GM12878 (cell line): ENCODE measurements at regions not wholly inside any gene's neighbourhood (a gene's known extent, or its start where the extent isn't known, plus 50 kb on each side); places are given as distances from the start of the nearest gene placed in this dataset.
A peak's percentile ranks its signal among the peaks of the same experiment; 100 is the strongest.

Experiments
- ATAC-seq: fragments of 200-7000 bp; cut with Tn5 transposase; 3 replicates; pipeline ENCODE4 v1.9.1; 2020; ENCODE audit warnings: mild to moderate bottlenecking, moderate library complexity
- BruUV-seq: library from RNA; stranded (reverse); fragments of 400-500 nt; replicated peaks from 2 replicates; lab custom pipeline; 2021; lab: Mats Ljungman, UMichigan
- CTCF ChIA-PET: fragments of 300-600 bp; sonication (Branson Sonifier 250); formaldehyde crosslinking; extraction: SDS; loops from one replicate; lab custom pipeline; 2021; ENCODE audit warnings: inconsistent platforms; lab: Yijun Ruan, JAX
- POLR2A ChIA-PET: fragments of 350-600 bp; formaldehyde crosslinking; extraction: SDS; loops from one replicate; lab custom pipeline; 2021; ENCODE audit warnings: inconsistent platforms; lab: Charles Lee
- RAD21 ChIA-PET: fragments of 300-600 bp; sonication (Branson Sonifier 250); formaldehyde crosslinking; loops from one replicate; lab custom pipeline; 2023; ENCODE audit warnings: antibody characterized with exemption; ENCODE audit not compliant: unreplicated experiment; lab: Charles Lee
- SMC1A ChIA-PET: fragments of 300-600 bp; sonication (Branson Sonifier 250); formaldehyde crosslinking; loops from one replicate; lab custom pipeline; 2023; ENCODE audit not compliant: unreplicated experiment, uncharacterized antibody; lab: Charles Lee
- DNase-seq: peaks from one replicate; pipeline ENCODE4 v3.0.0-alpha.2; 2011; ENCODE audit warnings: low read depth, low spot score
- FAIRE-seq: peaks from 3 replicates; lab custom pipeline; 2011; peaks lifted over from hg19 to GRCh38; lab: Jason Lieb, UNC
- H2AFZ ChIP-seq: 2 replicates; pipeline ENCODE4 v1.6.0; 2011; ENCODE audit warnings: low read depth, low read length, control low read depth; ENCODE audit not compliant: control insufficient read depth
- H3K27ac ChIP-seq: 2 replicates; pipeline ENCODE4 v1.5.1; 2011; ENCODE audit warnings: control low read depth; ENCODE audit not compliant: control insufficient read depth, insufficient read depth
- H3K27me3 ChIP-seq, 2 experiments: replicated peaks in 1 of 2; 2 replicates each; pipeline versions ENCODE4 v1.6.0 to v1.6.1; 2011; ENCODE audit warnings: low read length in 1 of 2; ENCODE audit not compliant: control insufficient read depth in 2 of 2, insufficient read depth in 2 of 2
- H3K36me3 ChIP-seq, 2 experiments: 2 replicates each; pipeline ENCODE4 v1.5.1; 2011; ENCODE audit warnings: low read length in 1 of 2; ENCODE audit not compliant: control insufficient read depth in 2 of 2, insufficient read depth in 2 of 2
- H3K4me1 ChIP-seq: 2 replicates; pipeline ENCODE4 v1.6.1; 2011; ENCODE audit warnings: mild to moderate bottlenecking, low read length, moderate library complexity, mixed read lengths; ENCODE audit not compliant: control insufficient read depth, insufficient read depth
- H3K4me2 ChIP-seq: 2 replicates; pipeline ENCODE4 v1.6.0; 2011; ENCODE audit warnings: control low read depth; ENCODE audit not compliant: control insufficient read depth, insufficient read depth
- H3K4me3 ChIP-seq: fragments of 200-600 bp; sonication (generic); 2 replicates; pipeline ENCODE4 v1.5.1; 2016
- H3K79me2 ChIP-seq: 2 replicates; pipeline ENCODE4 v1.6.0; 2011; ENCODE audit warnings: low read length; ENCODE audit not compliant: control insufficient read depth, insufficient read depth
- H3K9ac ChIP-seq: 2 replicates; pipeline ENCODE4 v1.8.0; 2011; ENCODE audit warnings: low read length, control low read depth, mixed read lengths; ENCODE audit not compliant: control insufficient read depth, insufficient read depth
- H3K9me3 ChIP-seq: replicated peaks from 3 replicates; pipeline ENCODE4 v1.5.1; 2011; ENCODE audit warnings: mild to moderate bottlenecking, low read length; ENCODE audit not compliant: control insufficient read depth, insufficient read depth
- H4K20me1 ChIP-seq: 2 replicates; pipeline ENCODE4 v1.6.0; 2011; ENCODE audit not compliant: control insufficient read depth, insufficient read depth
- BRCA1 ChIP-seq: IDR thresholded peaks from 2 replicates; pipeline ENCODE4 v1.6.1; 2011; ENCODE audit warnings: low read depth, low read length, improper control_type of control experiment
- CBX5 ChIP-seq: sonication (generic); IDR thresholded peaks from 2 replicates; pipeline ENCODE4 v1.6.1; 2016; ENCODE audit warnings: low read depth, moderate library complexity, mild to moderate bottlenecking, inconsistent platforms
- CHD2 ChIP-seq: IDR thresholded peaks from 2 replicates; pipeline ENCODE4 v1.6.1; 2011; ENCODE audit warnings: low read depth, low read length, improper control_type of control experiment, borderline replicate concordance
- HDGF ChIP-seq: fragments of 450-650 bp; IDR thresholded peaks from 2 replicates; pipeline ENCODE4 v1.6.1; 2016; ENCODE audit warnings: antibody characterized with exemption
- PML ChIP-seq: IDR thresholded peaks from 2 replicates; pipeline ENCODE4 v1.6.1; 2012; ENCODE audit warnings: low read length, inconsistent platforms
- SMAD1 ChIP-seq: fragments of 450-650 bp; IDR thresholded peaks from 2 replicates; pipeline ENCODE4 v1.6.1; 2018; ENCODE audit warnings: mild to moderate bottlenecking, low read depth; ENCODE audit not compliant: partially characterized antibody
- TCF7 ChIP-seq: IDR thresholded peaks from 2 replicates; pipeline ENCODE4 v1.6.1; 2014; ENCODE audit warnings: antibody characterized with exemption, borderline replicate concordance
- ZBED1 ChIP-seq: IDR thresholded peaks from 2 replicates; pipeline ENCODE4 v1.6.1; 2016; ENCODE audit warnings: borderline replicate concordance
- ZNF24 ChIP-seq: fragments of 450-650 bp; IDR thresholded peaks from 2 replicates; pipeline ENCODE4 v1.6.1; 2017; ENCODE audit warnings: antibody characterized with exemption, mild to moderate bottlenecking
- WGBS: methylation state at CpG from one replicate; pipeline ENCODE4 v1.1.6; 2016; ENCODE audit warnings: low lambda C conversion rate; ENCODE audit not compliant: insufficient replicate concordance, insufficient coverage; ENCODE audit errors: missing lambda C conversion rate; 5-methylcytosine and 5-hydroxymethylcytosine counted together
- in situ Hi-C: fragments of 300-500 bp; cut with MboI; formaldehyde crosslinking; loops from 9 replicates; pipeline ENCODE4 v1.14.3; 2018; ENCODE audit warnings: mixed read lengths
- intact Hi-C: fragments of 100-400 bp; cut with micrococcal nuclease; formaldehyde crosslinking; loops from one replicate; pipeline ENCODE4 v1.14.2; 2022; ENCODE audit not compliant: unreplicated experiment
- TF ChIP-seq, protein P1 (sequence below): IDR thresholded peaks from 2 replicates; pipeline ENCODE4 v1.6.1; 2012; ENCODE audit warnings: improper control_type of control experiment, low read depth, low read length; ENCODE audit not compliant: insufficient replicate concordance
- TF ChIP-seq, protein P2 (sequence below): IDR thresholded peaks from 2 replicates; pipeline ENCODE4 v1.6.1; 2011; ENCODE audit warnings: mild to moderate bottlenecking, low read depth, low read length, moderate library complexity; ENCODE audit not compliant: insufficient replicate concordance
- TF ChIP-seq, protein P3 (sequence below): IDR thresholded peaks from 2 replicates; pipeline ENCODE4 v1.6.1; 2011; ENCODE audit warnings: borderline replicate concordance, low read depth, mild to moderate bottlenecking, moderate library complexity, low read length; ENCODE audit not compliant: insufficient read depth, poor library complexity, severe bottlenecking
- TF ChIP-seq, protein P4 (sequence below): fragments of 450-650 bp; IDR thresholded peaks from 2 replicates; pipeline ENCODE4 v1.6.1; 2017; ENCODE audit warnings: mild to moderate bottlenecking, moderate library complexity

DNA sequence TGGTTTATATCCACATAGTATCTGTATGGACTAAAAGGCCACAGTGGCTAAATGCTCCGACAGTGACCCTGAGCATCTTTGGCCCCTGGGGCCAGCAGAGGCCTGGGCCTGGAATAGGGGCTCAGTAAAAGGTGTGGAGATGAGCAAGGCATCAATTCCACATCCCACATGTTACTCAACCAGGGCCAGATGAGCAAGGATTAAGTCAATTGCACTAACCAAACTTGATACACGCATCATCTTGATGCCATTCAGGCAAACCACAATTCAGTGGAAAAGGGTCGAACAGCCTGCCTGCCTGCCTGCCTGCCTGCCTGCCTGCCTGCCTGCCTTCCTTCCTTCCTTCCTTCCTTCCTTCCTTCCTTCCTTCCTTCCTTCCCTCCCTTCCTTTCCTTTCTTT, 53.5 kb upstream of the DNAJA2 start:
- RAD21 ChIA-PET: interaction anchor here (1.0 kb wide), 1 partner anchor 11 kb away, joined by 3 read pairs; no protein-coding TSS in a partner anchor
- DNase-seq (no peak), ATAC-seq (no peak), FAIRE-seq (no peak)
- CTCF ChIA-PET: interaction anchor here (0.9 kb wide), 2 partner anchors 11 to 353 kb away, joined by 3 to 4 read pairs; no protein-coding TSS in a partner anchor
- Histone ChIP-seq H2AFZ (no peak overlapping the region), H3K36me3 (no peaks in the 10 kb centered on the region), H3K27me3 (no peaks in the 10 kb centered on the region), H3K9me3 (no peaks in the 10 kb centered on the region), H3K4me1 (no peaks in the 10 kb centered on the region), H4K20me1 (no peaks in the 10 kb centered on the region), H3K79me2 (no peaks in the 10 kb centered on the region), H3K4me3 (no peak overlapping the region), H3K9ac (no peak overlapping the region), H3K27ac (no peak overlapping the region), H3K4me2 (no peak overlapping the region)
- 85% methylated on average over 3 of the region's 3 CpGs for WGBS
- intact Hi-C loops: no loop called here
- POLR2A ChIA-PET: no interaction called here
- SMC1A ChIA-PET: interaction anchor here (0.6 kb wide), 1 partner anchor 65 kb away, joined by 3 read pairs; no protein-coding TSS in a partner anchor
- in situ Hi-C loops: no loop called here
- no TSS peak for BruUV-seq
- TF ChIP-seq PML (no peak), BRCA1 (no peak), CHD2 (no peak), CBX5 (no peak), HDGF (no peak), TCF7 (no peak), SMAD1 (no peak), ZNF24 (no peak), ZBED1 (no peak)
- TF ChIP-seq, protein P1, sequence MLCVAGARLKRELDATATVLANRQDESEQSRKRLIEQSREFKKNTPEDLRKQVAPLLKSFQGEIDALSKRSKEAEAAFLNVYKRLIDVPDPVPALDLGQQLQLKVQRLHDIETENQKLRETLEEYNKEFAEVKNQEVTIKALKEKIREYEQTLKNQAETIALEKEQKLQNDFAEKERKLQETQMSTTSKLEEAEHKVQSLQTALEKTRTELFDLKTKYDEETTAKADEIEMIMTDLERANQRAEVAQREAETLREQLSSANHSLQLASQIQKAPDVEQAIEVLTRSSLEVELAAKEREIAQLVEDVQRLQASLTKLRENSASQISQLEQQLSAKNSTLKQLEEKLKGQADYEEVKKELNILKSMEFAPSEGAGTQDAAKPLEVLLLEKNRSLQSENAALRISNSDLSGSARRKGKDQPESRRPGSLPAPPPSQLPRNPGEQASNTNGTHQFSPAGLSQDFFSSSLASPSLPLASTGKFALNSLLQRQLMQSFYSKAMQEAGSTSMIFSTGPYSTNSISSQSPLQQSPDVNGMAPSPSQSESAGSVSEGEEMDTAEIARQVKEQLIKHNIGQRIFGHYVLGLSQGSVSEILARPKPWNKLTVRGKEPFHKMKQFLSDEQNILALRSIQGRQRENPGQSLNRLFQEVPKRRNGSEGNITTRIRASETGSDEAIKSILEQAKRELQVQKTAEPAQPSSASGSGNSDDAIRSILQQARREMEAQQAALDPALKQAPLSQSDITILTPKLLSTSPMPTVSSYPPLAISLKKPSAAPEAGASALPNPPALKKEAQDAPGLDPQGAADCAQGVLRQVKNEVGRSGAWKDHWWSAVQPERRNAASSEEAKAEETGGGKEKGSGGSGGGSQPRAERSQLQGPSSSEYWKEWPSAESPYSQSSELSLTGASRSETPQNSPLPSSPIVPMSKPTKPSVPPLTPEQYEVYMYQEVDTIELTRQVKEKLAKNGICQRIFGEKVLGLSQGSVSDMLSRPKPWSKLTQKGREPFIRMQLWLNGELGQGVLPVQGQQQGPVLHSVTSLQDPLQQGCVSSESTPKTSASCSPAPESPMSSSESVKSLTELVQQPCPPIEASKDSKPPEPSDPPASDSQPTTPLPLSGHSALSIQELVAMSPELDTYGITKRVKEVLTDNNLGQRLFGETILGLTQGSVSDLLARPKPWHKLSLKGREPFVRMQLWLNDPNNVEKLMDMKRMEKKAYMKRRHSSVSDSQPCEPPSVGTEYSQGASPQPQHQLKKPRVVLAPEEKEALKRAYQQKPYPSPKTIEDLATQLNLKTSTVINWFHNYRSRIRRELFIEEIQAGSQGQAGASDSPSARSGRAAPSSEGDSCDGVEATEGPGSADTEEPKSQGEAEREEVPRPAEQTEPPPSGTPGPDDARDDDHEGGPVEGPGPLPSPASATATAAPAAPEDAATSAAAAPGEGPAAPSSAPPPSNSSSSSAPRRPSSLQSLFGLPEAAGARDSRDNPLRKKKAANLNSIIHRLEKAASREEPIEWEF: no peak
- TF ChIP-seq, protein P2, sequence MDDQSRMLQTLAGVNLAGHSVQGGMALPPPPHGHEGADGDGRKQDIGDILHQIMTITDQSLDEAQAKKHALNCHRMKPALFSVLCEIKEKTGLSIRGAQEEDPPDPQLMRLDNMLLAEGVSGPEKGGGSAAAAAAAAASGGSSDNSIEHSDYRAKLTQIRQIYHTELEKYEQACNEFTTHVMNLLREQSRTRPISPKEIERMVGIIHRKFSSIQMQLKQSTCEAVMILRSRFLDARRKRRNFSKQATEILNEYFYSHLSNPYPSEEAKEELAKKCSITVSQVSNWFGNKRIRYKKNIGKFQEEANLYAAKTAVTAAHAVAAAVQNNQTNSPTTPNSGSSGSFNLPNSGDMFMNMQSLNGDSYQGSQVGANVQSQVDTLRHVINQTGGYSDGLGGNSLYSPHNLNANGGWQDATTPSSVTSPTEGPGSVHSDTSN: peak; percentile 6
- TF ChIP-seq, protein P3, sequence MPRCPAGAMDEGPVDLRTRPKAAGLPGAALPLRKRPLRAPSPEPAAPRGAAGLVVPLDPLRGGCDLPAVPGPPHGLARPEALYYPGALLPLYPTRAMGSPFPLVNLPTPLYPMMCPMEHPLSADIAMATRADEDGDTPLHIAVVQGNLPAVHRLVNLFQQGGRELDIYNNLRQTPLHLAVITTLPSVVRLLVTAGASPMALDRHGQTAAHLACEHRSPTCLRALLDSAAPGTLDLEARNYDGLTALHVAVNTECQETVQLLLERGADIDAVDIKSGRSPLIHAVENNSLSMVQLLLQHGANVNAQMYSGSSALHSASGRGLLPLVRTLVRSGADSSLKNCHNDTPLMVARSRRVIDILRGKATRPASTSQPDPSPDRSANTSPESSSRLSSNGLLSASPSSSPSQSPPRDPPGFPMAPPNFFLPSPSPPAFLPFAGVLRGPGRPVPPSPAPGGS: peak; percentile 80
- TF ChIP-seq, protein P4, sequence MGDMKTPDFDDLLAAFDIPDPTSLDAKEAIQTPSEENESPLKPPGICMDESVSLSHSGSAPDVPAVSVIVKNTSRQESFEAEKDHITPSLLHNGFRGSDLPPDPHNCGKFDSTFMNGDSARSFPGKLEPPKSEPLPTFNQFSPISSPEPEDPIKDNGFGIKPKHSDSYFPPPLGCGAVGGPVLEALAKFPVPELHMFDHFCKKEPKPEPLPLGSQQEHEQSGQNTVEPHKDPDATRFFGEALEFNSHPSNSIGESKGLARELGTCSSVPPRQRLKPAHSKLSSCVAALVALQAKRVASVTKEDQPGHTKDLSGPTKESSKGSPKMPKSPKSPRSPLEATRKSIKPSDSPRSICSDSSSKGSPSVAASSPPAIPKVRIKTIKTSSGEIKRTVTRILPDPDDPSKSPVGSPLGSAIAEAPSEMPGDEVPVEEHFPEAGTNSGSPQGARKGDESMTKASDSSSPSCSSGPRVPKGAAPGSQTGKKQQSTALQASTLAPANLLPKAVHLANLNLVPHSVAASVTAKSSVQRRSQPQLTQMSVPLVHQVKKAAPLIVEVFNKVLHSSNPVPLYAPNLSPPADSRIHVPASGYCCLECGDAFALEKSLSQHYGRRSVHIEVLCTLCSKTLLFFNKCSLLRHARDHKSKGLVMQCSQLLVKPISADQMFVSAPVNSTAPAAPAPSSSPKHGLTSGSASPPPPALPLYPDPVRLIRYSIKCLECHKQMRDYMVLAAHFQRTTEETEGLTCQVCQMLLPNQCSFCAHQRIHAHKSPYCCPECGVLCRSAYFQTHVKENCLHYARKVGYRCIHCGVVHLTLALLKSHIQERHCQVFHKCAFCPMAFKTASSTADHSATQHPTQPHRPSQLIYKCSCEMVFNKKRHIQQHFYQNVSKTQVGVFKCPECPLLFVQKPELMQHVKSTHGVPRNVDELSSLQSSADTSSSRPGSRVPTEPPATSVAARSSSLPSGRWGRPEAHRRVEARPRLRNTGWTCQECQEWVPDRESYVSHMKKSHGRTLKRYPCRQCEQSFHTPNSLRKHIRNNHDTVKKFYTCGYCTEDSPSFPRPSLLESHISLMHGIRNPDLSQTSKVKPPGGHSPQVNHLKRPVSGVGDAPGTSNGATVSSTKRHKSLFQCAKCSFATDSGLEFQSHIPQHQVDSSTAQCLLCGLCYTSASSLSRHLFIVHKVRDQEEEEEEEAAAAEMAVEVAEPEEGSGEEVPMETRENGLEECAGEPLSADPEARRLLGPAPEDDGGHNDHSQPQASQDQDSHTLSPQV: no peak
